DMS114 treated with DMSO at 0.1 percent for 48 hours (cell line): ENCODE measurements at regions not wholly inside any gene's neighbourhood (a gene's known extent, or its start where the extent isn't known, plus 50 kb on each side); places are given as distances from the start of the nearest gene placed in this dataset.
"Not testable (repeated sequence)": the region's sequence is repeated elsewhere in the genome, so short reads cannot be mapped to it uniquely, and the experiment has no call there.

ENCODE experiments used
- DNase-seq: peaks from one replicate; lab custom pipeline; 2025; ENCODE audit not compliant: unreplicated experiment; lab: John Stamatoyannopoulos, UW

GRCh38 chr15:34528055-34528754 is 55.2 kb downstream of the GOLGA8B start:
- DNase-seq: not testable (repeated sequence)

GRCh38 chr15:34527641-34528040 is 55.8 kb downstream of the GOLGA8B start:
- DNase-seq: not testable (repeated sequence)

GRCh38 chr15:34523849-34524248 is 59.6 kb downstream of the GOLGA8B start:
- not testable (repeated sequence) for DNase-seq

DNA sequence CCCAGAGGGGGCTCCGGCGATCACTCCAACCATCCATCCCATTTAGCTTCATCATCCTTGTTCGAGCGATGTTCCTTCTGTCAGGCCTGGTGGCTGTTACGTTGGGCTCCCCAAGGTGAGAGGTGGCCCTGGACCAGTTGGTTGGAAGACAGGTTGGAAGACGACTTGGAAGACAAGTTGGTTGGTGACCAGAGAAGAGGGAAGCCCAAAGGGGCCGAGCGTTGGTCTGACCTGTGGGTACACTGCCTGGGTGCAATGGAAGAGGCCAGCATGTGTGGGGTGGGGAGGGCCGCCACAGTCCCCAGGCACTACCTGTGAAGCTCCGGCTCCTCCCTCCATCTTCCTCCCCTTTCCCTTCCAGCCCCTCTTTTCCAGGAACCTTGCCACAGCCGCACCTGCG is 60.9 kb downstream of the GOLGA8B start:
- DNase-seq: not testable (repeated sequence)

GRCh38 chr15:34521802-34522485 is 61.5 kb downstream of the GOLGA8B start:
- not testable (repeated sequence) for DNase-seq

DNA sequence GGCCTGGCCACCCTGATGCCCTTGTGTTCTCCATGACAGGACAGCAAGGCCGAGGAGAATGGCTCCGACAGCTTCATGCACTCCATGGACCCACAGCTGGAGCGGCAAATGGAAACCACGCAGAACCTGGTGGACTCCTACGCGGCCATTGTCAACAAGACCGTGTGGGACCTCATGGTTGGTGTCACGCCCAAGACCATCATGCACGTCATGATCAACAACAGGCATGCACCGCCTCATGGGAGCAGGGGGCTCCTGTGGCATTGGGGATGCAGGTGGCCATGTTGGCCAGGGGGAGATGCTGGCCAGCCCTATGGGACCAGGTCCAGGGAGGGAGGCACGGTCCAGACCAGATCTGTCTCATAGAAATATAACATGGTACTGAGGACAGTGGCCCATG is 62.9 kb downstream of the GOLGA8B start:
- DNase-seq: no peak

DNA sequence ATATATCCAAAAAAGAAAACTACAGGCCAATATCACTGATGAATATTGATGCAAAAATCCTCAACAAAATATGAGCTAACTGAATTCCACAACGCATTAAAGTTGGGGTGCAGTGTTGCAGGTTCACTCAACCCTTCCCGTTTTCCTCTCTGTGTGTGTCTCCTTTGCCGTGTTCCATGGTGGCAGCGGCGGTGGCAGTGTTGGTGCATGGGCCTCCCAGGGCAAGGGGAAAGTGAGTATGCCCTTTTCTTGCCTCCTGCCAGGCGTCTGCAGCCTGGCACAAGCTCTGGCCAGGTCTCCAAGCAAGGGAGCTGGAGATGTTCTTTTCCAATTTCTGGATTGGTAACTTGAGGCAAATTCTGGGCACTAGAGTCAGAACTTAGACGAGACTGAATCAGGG is 63.4 kb downstream of the GOLGA8B start:
- DNase-seq: not testable (repeated sequence)

- no peak for DNase-seq
Measured at GRCh38 chr15:34514251-34514670, 69.2 kb downstream of the GOLGA8B start.

- DNase-seq: no peak
Measured at GRCh38 chr15:34512628-34513027, 70.8 kb downstream of the GOLGA8B start.

DNA sequence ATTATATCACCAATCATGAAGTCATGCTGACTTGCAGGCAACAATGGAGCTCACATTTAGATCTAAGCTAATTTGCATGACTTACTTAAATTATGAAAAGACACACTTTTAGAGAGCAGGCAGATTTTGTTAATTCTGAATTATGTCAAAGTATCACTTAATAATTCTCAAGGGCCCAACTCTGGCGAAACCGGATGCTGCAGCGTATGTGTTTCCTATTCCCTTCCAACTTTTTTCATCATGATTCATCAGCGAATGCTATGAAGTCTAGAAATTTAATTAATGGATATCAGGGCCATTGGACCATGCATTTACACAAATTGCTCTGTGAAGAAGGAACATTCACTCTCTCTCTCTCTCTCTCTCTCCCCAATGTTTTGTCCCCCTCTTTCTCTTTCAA is 63.5 kb upstream of the GOLGA8A start:
- DNase-seq: no peak

DNA sequence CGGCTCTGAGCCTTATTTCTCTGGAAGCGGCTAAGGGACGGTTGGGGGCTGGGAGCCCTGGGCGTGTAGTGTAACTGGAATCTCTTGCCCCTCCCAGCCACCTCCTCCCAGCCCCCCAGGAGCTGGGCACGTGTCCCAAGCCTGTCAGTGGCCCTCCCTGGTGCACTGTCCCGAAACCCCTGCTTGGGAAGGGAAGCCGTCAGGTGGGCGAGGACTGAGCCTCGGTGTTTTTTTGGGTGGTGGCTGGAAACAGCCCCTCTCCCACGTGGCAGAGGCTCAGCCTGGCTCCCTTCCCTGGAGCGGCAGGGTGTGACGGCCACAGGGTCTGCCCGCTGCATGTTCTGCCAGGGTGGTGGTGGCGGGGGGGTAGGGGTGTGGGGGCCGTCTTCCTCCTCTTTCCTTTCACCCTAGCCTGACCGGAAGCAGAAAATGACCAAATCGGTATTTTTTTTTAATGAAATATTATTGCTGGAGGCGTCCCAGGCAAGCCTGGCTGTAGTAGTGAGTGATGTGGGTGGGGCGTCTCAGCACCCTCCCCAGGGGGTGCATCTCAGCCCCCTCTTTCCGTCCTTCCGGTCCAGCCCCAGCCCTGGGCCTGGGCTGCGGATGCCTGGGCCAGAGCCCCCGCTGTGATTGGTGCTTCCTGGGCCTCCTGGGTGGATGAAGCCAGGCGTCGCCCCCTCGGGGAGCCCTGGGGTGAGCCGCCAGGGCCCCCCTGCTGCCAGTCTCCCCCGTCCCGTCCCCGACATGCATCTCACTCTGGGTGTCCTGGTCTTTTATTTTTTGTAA is 58.8 kb upstream of the GOLGA8A start:
- no peak for DNase-seq

- DNase-seq: not testable (repeated sequence)
Measured at GRCh38 chr15:34495707-34496106, 58.1 kb upstream of the GOLGA8A start.

- DNase-seq: no peak
Measured at GRCh38 chr15:34494084-34494399, 56.4 kb upstream of the GOLGA8A start.

DNA sequence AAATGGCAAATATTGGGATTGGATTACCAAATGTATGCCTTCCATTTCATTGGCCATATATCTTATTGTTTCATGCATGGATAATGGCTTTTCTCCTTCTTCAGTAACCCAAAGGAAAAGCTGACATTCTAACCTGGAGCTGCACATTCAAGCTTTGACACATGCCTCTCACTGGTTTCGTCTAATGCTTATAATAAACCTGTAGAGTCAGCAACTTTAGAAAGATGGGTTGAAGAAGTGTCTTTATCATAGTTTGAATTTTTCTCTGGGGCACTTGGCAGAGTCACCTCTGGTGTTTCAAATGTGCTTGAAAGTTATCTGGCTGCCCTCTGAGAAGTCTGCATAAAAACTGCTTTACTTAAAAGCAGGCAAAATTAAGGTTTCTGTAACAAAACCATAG is 55.4 kb upstream of the GOLGA8A start:
- no peak for DNase-seq

GRCh38 chr15:34491488-34491887 is 53.9 kb upstream of the GOLGA8A start:
- DNase-seq: not testable (repeated sequence)

DNA sequence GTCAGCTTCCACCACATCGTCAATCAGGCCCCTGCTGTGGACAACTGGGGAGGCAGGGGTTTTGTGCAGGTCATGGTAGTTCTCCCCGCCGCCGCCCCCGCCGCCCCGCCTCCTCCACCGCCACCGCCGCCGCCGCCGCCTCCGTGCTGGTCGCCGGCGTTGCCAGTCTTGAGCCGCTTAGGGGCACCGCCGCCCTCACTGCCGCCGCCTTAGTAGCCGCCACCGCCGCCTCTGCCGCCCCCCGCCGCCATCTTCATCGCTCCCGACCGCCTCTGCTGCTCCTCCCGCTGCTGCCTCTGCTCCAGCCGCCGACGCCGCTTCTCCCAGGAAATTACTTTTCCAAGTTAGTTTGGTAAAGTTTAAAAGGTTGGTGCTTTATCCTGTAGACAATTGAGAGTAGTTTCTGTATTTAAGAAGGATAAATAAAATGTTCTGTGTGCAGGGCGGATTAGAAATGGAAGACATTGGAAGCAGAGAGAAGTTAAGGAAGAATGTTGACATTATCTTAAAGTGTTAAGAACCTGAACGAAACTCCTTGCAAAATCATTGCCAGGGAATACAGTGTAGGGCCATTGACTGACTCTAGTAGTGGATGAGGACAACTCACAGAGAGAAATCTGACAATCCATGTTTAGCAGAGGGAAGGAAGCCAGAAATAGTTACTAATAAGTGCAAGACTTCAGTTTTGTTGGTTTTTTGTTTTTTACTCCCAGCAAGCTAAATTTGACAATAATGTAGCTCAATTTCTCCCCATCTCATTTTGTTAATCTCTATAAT is 53.0 kb upstream of the GOLGA8A start:
- no peak for DNase-seq

GRCh38 chr15:34488973-34489959 is 51.7 kb upstream of the GOLGA8A start:
- peak; percentile 38 for DNase-seq
